ENCODE measurements at regions not wholly inside any gene's neighbourhood (a gene's known extent, or its start where the extent isn't known, plus 50 kb on each side); places are given as distances from the start of the nearest gene placed in this dataset.

DNA sequence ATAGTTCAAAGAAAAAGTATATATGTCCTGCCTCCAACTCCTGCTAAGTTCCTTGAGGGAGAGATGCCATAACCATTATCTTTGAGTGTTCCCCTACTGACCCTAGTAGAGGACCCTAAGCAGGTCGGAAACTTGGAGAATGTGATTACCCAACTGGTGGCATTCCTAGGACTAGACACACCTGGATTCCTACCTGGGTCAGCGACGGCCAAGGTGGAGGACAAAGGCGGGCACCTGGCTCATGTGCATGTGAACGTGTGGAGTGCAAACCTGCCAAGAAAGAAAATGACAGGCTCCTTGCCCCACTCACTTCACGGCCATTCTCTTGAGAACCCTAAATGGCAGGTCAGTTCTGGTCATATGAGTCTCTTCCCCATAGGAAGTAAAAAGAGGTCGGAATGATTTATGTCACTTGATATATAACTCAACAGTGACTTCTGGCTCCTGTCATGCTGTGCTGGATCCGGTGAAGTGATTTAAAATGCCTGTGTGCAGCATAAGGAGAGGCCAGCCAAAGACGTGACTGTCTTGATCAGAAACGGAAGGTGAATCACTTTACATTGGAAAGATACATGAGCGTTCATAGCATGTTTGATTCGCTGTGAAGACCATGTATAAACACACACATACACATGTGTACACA is 371.6 kb downstream of the EIPR1 start:
- H3K4me1 ChIP-seq (replicated peaks in 1 of 2) = peaks cover 7 to 33% of the 10 kb centered on the region in 2 donors
- peak in 3 of 8 experiments; percentile 47 to 60 (median 48) for ATAC-seq (replicated peaks in 6 of 8)
- no peak overlapping the region for H3K27ac ChIP-seq
- in situ Hi-C loops (cut with MboI; ENCODE audit: low pct_unique_long_range_greater_than_20kb in 2 of 9, low sequenced_read_pairs in 9 of 9, unreplicated experiment in 9 of 9) = no loop called here
- 20 to 92% (median 71%) methylated on average over 2 to 8 of the region's 12 CpGs; no CpG with 5 or more reads in 1 of the 10 experiments for WGBS, 10 experiments
- no peak overlapping the region for H3K4me3 ChIP-seq

DNA sequence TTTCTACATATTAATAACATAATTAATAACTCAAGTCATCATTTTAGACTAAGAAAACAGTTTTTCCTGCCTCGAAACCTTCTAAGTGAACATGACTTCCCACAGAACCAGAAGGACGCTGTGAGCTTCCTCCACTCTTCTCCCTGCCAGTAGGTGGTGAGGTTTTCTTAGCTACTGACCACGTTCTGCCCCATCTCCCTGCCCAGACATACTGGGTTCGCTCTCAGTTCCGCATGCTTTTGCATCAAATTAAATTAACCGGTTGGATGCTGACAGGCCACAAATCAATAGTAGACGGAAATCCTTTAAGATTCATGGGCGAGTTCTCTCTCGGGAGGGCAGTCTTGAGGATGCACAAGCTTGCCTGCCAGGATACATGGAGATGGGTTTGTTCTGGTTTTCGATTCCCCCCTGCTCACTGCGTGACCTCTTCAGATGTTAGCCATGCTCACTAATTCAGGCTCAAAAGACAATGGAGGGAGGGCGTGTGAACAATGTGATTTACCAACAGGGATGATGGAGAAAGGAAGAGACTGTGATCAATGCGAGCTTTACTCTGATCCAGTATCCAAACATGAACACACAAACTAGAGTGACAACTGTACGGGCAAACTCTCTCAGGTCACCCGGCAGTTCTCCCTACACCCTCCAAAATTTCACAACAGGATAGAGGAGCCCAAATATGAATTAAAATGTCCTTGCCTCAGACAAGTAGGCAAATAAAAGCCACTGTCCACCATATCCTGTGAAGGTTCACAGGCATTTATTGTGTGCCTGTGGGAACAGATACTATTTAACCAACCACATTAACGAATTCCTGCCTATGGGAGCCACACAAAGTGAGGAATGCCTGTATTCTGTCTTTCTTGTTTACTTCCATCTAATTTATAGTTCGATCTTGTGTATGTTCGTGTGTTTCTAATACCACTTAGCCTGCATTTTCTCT is 375.7 kb downstream of the EIPR1 start:
- peak; percentile 78 to 99 (median 88) for ATAC-seq (replicated peaks in 6 of 8)
- 1 to 82% (median 60%) methylated on average over 3 to 18 of the region's 18 CpGs for WGBS, 10 experiments
- Histone ChIP-seq H3K27ac (no peak overlapping the region), H3K4me1 (replicated peaks in 1 of 2) (peaks cover 12 to 35% of the 10 kb centered on the region in 2 donors), H3K4me3 (no peak overlapping the region)
- in situ Hi-C loops (cut with MboI; ENCODE audit: low pct_unique_long_range_greater_than_20kb in 2 of 9, low sequenced_read_pairs in 9 of 9, unreplicated experiment in 9 of 9) = no loop called here

DNA sequence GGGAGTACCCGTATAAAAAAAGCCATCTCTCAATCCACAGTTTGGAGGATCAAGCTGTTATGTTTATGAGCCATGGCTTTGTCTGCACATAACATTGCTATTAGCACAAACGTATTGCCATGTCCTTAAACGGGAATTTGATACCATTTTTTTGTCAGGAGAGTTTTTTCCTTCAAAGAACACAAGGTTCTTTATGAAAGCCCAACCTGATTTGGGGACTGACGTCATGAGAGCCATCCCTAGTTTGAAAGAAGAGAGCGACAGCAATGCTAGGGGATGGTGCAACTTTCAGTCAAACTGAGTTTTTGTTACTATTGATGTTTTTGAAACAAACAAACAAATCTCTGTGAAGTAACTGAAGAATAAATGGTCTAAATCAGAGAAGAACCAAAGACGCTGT is 376.6 kb downstream of the EIPR1 start:
- in situ Hi-C loops (cut with MboI; ENCODE audit: low pct_unique_long_range_greater_than_20kb in 2 of 9, low sequenced_read_pairs in 9 of 9, unreplicated experiment in 9 of 9) = no loop called here
- H3K4me1 ChIP-seq (replicated peaks in 1 of 2) = peaks cover 12 to 29% of the 10 kb centered on the region in 2 donors
- no peak overlapping the region for H3K27ac ChIP-seq
- H3K4me3 ChIP-seq = no peak overlapping the region
- 3 to 91% (median 60%) methylated on average over 2 to 6 of the region's 6 CpGs; no CpG with 5 or more reads in 1 of the 10 experiments for WGBS, 10 experiments
- ATAC-seq (replicated peaks in 6 of 8) = no peak

DNA sequence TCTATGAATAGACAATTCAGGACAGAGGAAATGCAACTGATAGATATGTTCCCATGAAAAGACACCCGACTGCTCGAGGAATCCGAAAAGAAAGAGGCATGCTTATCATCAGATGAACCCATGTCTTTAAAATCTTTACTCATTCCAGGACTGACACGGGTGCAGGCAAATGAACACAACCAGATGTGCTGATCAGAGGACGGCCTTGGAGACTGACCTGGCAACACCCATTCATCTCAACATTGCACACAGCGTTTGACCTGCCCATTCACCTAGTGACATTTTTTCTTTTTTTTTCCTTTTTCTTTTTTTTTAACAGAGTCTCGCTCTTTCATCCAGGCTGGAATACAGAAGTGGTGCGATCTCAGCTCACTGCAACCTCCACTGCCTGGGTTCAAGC is 377.5 kb downstream of the EIPR1 start:
- peak in 3 of 8 experiments; percentile 31 to 62 (median 53) for ATAC-seq (replicated peaks in 6 of 8)
- no peak overlapping the region for H3K4me3 ChIP-seq
- in situ Hi-C loops (cut with MboI; ENCODE audit: low pct_unique_long_range_greater_than_20kb in 2 of 9, low sequenced_read_pairs in 9 of 9, unreplicated experiment in 9 of 9) = no loop called here
- 0 to 100% (median 48%) methylated on average over 1 to 8 of the region's 8 CpGs; no CpG with 5 or more reads in 2 of the 10 experiments for WGBS, 10 experiments
- no peak overlapping the region for H3K27ac ChIP-seq
- H3K4me1 ChIP-seq (replicated peaks in 1 of 2) = peaks cover 12 to 27% of the 10 kb centered on the region in 2 donors

- no peak for ATAC-seq (replicated peaks in 6 of 8)
- no peak overlapping the region for H3K4me3 ChIP-seq
- 0 to 75% (median 58%) methylated on average over 2 to 9 of the region's 9 CpGs; no CpG with 5 or more reads in 1 of the 10 experiments for WGBS, 10 experiments
- in situ Hi-C loops (cut with MboI; ENCODE audit: low pct_unique_long_range_greater_than_20kb in 2 of 9, low sequenced_read_pairs in 9 of 9, unreplicated experiment in 9 of 9) = no loop called here
- H3K27ac ChIP-seq = no peak overlapping the region
- H3K4me1 ChIP-seq (replicated peaks in 1 of 2) = peaks cover 12 to 27% of the 10 kb centered on the region in 2 donors
These were observed 378.6 kb downstream of the EIPR1 start for GRCh38 chr2:2998971-2999370.

DNA sequence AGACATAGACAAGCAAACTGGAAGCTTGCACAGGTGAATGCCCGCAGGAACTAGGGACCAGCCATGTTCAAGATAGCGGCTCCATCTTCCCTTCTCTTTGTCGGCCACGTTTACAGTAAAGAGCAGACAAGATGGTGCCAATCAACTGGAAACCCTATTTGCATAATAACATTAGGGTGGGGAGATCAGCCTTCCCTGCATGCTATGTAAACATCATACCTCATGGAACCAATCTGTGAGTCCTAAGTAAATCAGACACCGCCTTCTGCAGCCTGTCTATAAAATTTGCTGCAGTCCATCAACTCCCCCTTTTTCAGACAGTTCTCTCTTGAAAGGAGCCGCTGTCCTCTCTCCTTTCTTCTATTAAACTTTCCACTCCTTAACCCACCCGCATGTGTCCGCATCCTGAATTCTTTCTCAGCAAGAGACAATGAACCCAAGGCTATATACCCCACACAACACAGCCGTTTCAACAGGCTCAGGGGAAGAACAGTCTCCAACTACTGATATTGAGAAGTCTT is 384.4 kb downstream of the EIPR1 start:
- no peak overlapping the region for H3K27ac ChIP-seq
- no peaks in the 10 kb centered on the region for H3K4me1 ChIP-seq (replicated peaks in 1 of 2)
- no peak overlapping the region for H3K4me3 ChIP-seq
- WGBS, 10 experiments = 0 to 90% (median 79%) methylated on average over 3 to 9 of the region's 9 CpGs; no CpG with 5 or more reads in 1 of the 10 experiments
- peak in 2 of 8 experiments; percentile 42 to 69 for ATAC-seq (replicated peaks in 6 of 8)
- in situ Hi-C loops (cut with MboI; ENCODE audit: low pct_unique_long_range_greater_than_20kb in 2 of 9, low sequenced_read_pairs in 9 of 9, unreplicated experiment in 9 of 9) = no loop called here

- peak in 3 of 8 experiments; percentile 15 to 25 (median 21) for ATAC-seq (replicated peaks in 6 of 8)
- in situ Hi-C loops (cut with MboI; ENCODE audit: low pct_unique_long_range_greater_than_20kb in 2 of 9, low sequenced_read_pairs in 9 of 9, unreplicated experiment in 9 of 9) = no loop called here
- 13 to 100% (median 86%) methylated on average over 1 to 3 of the region's 3 CpGs; no CpG with 5 or more reads in 3 of the 10 experiments for WGBS, 10 experiments
- Histone ChIP-seq H3K4me1 (replicated peaks in 1 of 2) (no peaks in the 10 kb centered on the region), H3K4me3 (no peak overlapping the region), H3K27ac (no peak overlapping the region)
These were observed 385.0 kb downstream of the EIPR1 start for GRCh38 chr2:2992634-2993033.

DNA sequence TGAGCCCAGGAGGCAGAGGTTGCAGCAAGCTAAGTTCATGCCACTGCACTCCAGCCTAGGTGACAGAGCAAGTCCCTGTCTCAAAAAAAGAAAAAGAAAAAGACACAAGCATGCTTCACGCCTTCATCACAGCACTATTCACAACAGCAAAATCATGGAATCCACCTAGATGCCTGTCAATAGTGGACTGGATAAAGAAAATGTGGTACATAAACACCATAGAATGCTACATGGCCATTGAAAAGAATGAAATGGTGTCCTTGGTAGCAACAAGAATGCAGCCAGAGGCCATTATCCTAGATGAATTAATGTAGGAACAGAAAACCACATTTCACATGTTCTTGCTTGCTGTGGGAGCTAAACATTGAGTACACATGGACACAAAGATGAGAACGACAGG is 392.6 kb downstream of the EIPR1 start:
- WGBS, 10 experiments = 0 to 88% (median 45%) methylated on average over 1 to 2 of the region's 2 CpGs; no CpG with 5 or more reads in 3 of the 10 experiments
- Histone ChIP-seq H3K4me3 (no peak overlapping the region), H3K4me1 (replicated peaks in 1 of 2) (peaks cover 0 to 8% of the 10 kb centered on the region in 2 donors), H3K27ac (no peak overlapping the region)
- in situ Hi-C loops (cut with MboI; ENCODE audit: low pct_unique_long_range_greater_than_20kb in 2 of 9, low sequenced_read_pairs in 9 of 9, unreplicated experiment in 9 of 9) = no loop called here
- ATAC-seq (replicated peaks in 6 of 8) = peak in 3 of 8 experiments; percentile 56 to 98 (median 65)

- 0 to 100% (median 84%) methylated on average over 1 of the region's 1 CpG; no CpG with 5 or more reads in 2 of the 10 experiments for WGBS, 10 experiments
- in situ Hi-C loops (cut with MboI; ENCODE audit: low pct_unique_long_range_greater_than_20kb in 2 of 9, low sequenced_read_pairs in 9 of 9, unreplicated experiment in 9 of 9) = no loop called here
These were observed 396.6 kb downstream of the EIPR1 start for GRCh38 chr2:2981000-2981399.

GRCh38 chr2:2974982-2975381 is 402.6 kb downstream of the EIPR1 start:
- WGBS, 10 experiments = 0 to 90% (median 38%) methylated on average over 1 to 2 of the region's 2 CpGs; no CpG with 5 or more reads in 3 of the 10 experiments
- in situ Hi-C loops (cut with MboI; ENCODE audit: low pct_unique_long_range_greater_than_20kb in 2 of 9, low sequenced_read_pairs in 9 of 9, unreplicated experiment in 9 of 9) = no loop called here
- Histone ChIP-seq H3K4me3 (no peak overlapping the region), H3K4me1 (replicated peaks in 1 of 2) (peaks cover 16 to 21% of the 10 kb centered on the region in 2 donors), H3K27ac (peak overlapping the region; percentile 32 to 46)
- peak in 6 of 8 experiments; percentile 14 to 100 (median 99) for ATAC-seq (replicated peaks in 6 of 8)

More at GRCh38 chr2:2981000-2981399, 396.6 kb downstream of the EIPR1 start:
- Histone ChIP-seq H3K4me3 (no peak overlapping the region), H3K27ac (no peak overlapping the region), H3K4me1 (replicated peaks in 1 of 2) (peaks cover 0 to 8% of the 10 kb centered on the region in 2 donors)
- no peak for ATAC-seq (replicated peaks in 6 of 8)

DNA sequence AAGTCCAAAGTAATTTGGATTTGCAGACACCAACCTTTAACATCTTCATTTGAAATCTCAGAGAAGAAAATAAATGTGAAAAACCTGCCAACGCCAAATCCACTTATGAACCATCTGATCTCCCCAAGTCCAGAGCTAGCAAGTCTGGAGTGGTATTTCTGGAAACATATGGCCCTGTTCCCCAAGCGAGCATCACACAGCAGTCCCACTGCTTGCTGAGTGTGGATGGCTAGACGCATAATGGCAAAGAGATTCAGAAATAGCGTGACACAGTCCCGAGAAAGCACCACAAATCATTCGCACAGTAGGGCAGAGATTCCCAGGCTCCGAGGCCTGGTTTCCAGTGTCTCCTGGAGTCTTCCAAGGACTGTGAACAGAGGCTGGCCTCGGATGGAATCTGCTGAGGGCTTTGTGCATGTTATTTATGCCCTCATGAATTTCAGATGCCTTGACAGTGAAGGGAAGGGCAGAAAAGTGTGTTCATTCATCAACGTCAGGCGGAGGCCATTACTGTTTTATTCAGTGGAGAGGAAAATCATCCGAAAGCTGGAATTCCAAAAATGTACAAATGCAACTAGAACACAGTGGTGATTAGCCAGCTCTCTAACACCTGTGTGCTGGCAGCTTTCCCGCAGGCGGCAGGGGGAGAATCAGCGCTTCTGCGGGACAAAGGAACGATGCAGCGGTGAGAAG is 417.0 kb downstream of the EIPR1 start:
- Histone ChIP-seq H3K4me1 (replicated peaks in 1 of 2) (peaks cover 26 to 28% of the 10 kb centered on the region in 2 donors), H3K27ac (peak overlapping the region; percentile 72 to 76), H3K4me3 (no peak overlapping the region)
- in situ Hi-C loops (cut with MboI; ENCODE audit: low pct_unique_long_range_greater_than_20kb in 2 of 9, low sequenced_read_pairs in 9 of 9, unreplicated experiment in 9 of 9) = no loop called here
- 8 to 80% (median 38%) methylated on average over 1 to 14 of the region's 17 CpGs for WGBS, 10 experiments
- ATAC-seq (replicated peaks in 6 of 8) = peak in 5 of 8 experiments; percentile 95 to 96 (median 95)

GRCh38 chr2:2950403-2950952 is 427.1 kb downstream of the EIPR1 start:
- Histone ChIP-seq H3K4me3 (no peak overlapping the region), H3K27ac (no peak overlapping the region), H3K4me1 (replicated peaks in 1 of 2) (peaks cover 9 to 15% of the 10 kb centered on the region in 2 donors)
- in situ Hi-C loops (cut with MboI; ENCODE audit: low pct_unique_long_range_greater_than_20kb in 2 of 9, low sequenced_read_pairs in 9 of 9, unreplicated experiment in 9 of 9) = no loop called here
- ATAC-seq (replicated peaks in 6 of 8) = no peak
- whole genome bisulfite sequencing, 10 experiments = 0 to 100% (median 83%) methylated on average over 1 to 9 of the region's 11 CpGs
